Loucy (cell line): ENCODE measurements at regions not wholly inside any gene's neighbourhood (a gene's known extent, or its start where the extent isn't known, plus 50 kb on each side); places are given as distances from the start of the nearest gene placed in this dataset.

ENCODE experiments used
- H2AFZ ChIP-seq: fragments of 200-600 bp; sonication (generic); 2 replicates; pipeline ENCODE4 v1.6.0; 2016; ENCODE audit warnings: antibody characterized with exemption, mild to moderate bottlenecking, low read length, moderate library complexity
- H3F3A ChIP-seq: fragments of 200-600 bp; 2 replicates; pipeline ENCODE4 v1.6.0; 2016; ENCODE audit warnings: antibody characterized with exemption, low read depth, mild to moderate bottlenecking
- H3K27me3 ChIP-seq: fragments of 200-600 bp; sonication (generic); 2 replicates; pipeline ENCODE4 v1.6.1; 2014; ENCODE audit warnings: low read length, mild to moderate bottlenecking; ENCODE audit not compliant: insufficient read depth, poor library complexity, severe bottlenecking
- H3K36me3 ChIP-seq: fragments of 200-600 bp; sonication (generic); 2 replicates; pipeline ENCODE4 v1.6.1; 2016; ENCODE audit warnings: low read length; ENCODE audit not compliant: insufficient read depth
- H3K4me1 ChIP-seq: fragments of 200-600 bp; sonication (generic); 2 replicates; pipeline ENCODE4 v1.5.1; 2014; ENCODE audit warnings: low read length, mild to moderate bottlenecking; ENCODE audit not compliant: insufficient read depth, poor library complexity, severe bottlenecking
- H3K4me2 ChIP-seq: fragments of 200-600 bp; sonication (generic); 2 replicates; pipeline ENCODE4 v1.6.0; 2014; ENCODE audit warnings: antibody characterized with exemption, low read length, low read depth, mild to moderate bottlenecking; ENCODE audit not compliant: poor library complexity, severe bottlenecking
- H3K4me3 ChIP-seq: fragments of 200-600 bp; sonication (generic); 2 replicates; pipeline ENCODE4 v1.5.1; 2014; ENCODE audit warnings: low read length, mild to moderate bottlenecking, mixed read lengths; ENCODE audit not compliant: poor library complexity, severe bottlenecking
- H3K79me2 ChIP-seq: fragments of 200-600 bp; sonication (generic); 2 replicates; pipeline ENCODE4 v1.6.1; 2014; ENCODE audit warnings: low read length; ENCODE audit not compliant: insufficient read depth
- H3K9ac ChIP-seq: fragments of 200-600 bp; sonication (generic); 2 replicates; pipeline ENCODE4 v1.6.0; 2014; ENCODE audit warnings: mild to moderate bottlenecking, low read depth, low read length, moderate library complexity; ENCODE audit not compliant: poor library complexity, severe bottlenecking
- H3K9me2 ChIP-seq: fragments of 200-600 bp; sonication (generic); replicated peaks from 2 replicates; pipeline ENCODE4 v1.6.1; 2016; ENCODE audit warnings: low read depth, low read length, mixed read lengths
- H3K9me3 ChIP-seq: fragments of 200-600 bp; sonication (generic); 2 replicates; pipeline ENCODE4 v1.6.1; 2014; ENCODE audit warnings: mild to moderate bottlenecking, antibody characterized with exemption, low read length, low read depth; ENCODE audit not compliant: insufficient read depth
- H4K20me1 ChIP-seq: fragments of 200-600 bp; sonication (generic); 2 replicates; pipeline ENCODE4 v1.6.0; 2014; ENCODE audit warnings: antibody characterized with exemption, low read length, mild to moderate bottlenecking; ENCODE audit not compliant: insufficient read depth, poor library complexity, severe bottlenecking
- CTCF ChIP-seq: fragments of 200-600 bp; sonication (generic); conservative IDR thresholded peaks from 2 replicates; pipeline ENCODE4 v1.5.1; 2014; ENCODE audit warnings: mild to moderate bottlenecking, antibody characterized with exemption, low read length
- EZH2phosphoT487 ChIP-seq: fragments of 200-600 bp; IDR thresholded peaks from 2 replicates; pipeline ENCODE4 v1.6.1; 2018; ENCODE audit warnings: antibody characterized with exemption, mild to moderate bottlenecking, moderate library complexity, borderline replicate concordance

- Histone ChIP-seq H3K27me3 (no peaks in the 10 kb centered on the region), H3K4me2 (no peak overlapping the region), H3K9me3 (no peaks in the 10 kb centered on the region), H3K36me3 (no peaks in the 10 kb centered on the region), H3F3A (no peaks in the 10 kb centered on the region), H4K20me1 (no peaks in the 10 kb centered on the region), H3K79me2 (no peaks in the 10 kb centered on the region), H3K9ac (no peak overlapping the region), H3K4me1 (no peaks in the 10 kb centered on the region), H2AFZ (no peak overlapping the region), H3K4me3 (no peak overlapping the region), H3K9me2 (no peaks in the 10 kb centered on the region)
- TF ChIP-seq EZH2phosphoT487 (no peak), CTCF (no peak)
Observed at GRCh38 chr18:39886136-39886535, 2068.9 kb upstream of the PIK3C3 start.

DNA sequence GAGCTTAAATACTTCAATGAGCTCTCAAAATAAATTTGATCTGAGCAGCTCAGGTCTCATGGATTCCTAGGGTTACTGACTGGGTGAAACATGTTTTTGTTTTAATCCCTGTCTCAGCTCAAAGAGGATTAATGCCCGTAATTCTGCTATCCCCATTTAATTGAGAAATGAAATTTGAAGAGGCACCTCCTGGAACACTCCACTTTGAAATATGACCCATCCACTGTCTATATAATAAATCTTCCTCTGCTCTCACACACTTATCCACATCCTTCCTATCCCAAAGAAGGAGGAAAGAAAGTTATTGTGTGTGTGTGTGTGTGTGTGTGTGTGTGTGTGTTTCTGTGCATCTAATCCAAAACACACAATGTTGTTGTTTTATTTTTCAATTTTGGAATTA, 2082.4 kb upstream of the PIK3C3 start:
- no peaks in the 10 kb centered on the region for H3K9me3 ChIP-seq
- H3K4me3 ChIP-seq = no peak overlapping the region
- H3K79me2 ChIP-seq = no peaks in the 10 kb centered on the region
- no peaks in the 10 kb centered on the region for H3K4me1 ChIP-seq
- no peak overlapping the region for H2AFZ ChIP-seq
- no peaks in the 10 kb centered on the region for H3K9me2 ChIP-seq
- H4K20me1 ChIP-seq = no peaks in the 10 kb centered on the region
- no peak overlapping the region for H3K4me2 ChIP-seq
- no peak overlapping the region for H3K9ac ChIP-seq
- no peaks in the 10 kb centered on the region for H3K27me3 ChIP-seq
- TF ChIP-seq CTCF (no peak), EZH2phosphoT487 (no peak)
- no peaks in the 10 kb centered on the region for H3F3A ChIP-seq
- no peaks in the 10 kb centered on the region for H3K36me3 ChIP-seq

- no peak overlapping the region for H3K4me2 ChIP-seq
- no peaks in the 10 kb centered on the region for H3F3A ChIP-seq
- no peaks in the 10 kb centered on the region for H3K79me2 ChIP-seq
- H3K9ac ChIP-seq = no peak overlapping the region
- no peaks in the 10 kb centered on the region for H3K9me3 ChIP-seq
- H3K4me1 ChIP-seq = no peaks in the 10 kb centered on the region
- no peaks in the 10 kb centered on the region for H4K20me1 ChIP-seq
- no peak overlapping the region for H3K4me3 ChIP-seq
- TF ChIP-seq EZH2phosphoT487 (no peak), CTCF (no peak)
- no peak overlapping the region for H2AFZ ChIP-seq
- H3K36me3 ChIP-seq = no peaks in the 10 kb centered on the region
- H3K9me2 ChIP-seq = no peaks in the 10 kb centered on the region
- no peaks in the 10 kb centered on the region for H3K27me3 ChIP-seq
Observed at GRCh38 chr18:39871961-39872360, 2083.1 kb upstream of the PIK3C3 start.
